GM23338 (cell line): ENCODE measurements at regions not wholly inside any gene's neighbourhood (a gene's known extent, or its start where the extent isn't known, plus 50 kb on each side); places are given as distances from the start of the nearest gene placed in this dataset.

Experiments used
- ATAC-seq: fragments of 200-7000 bp; cut with Tn5 transposase; 3 replicates; pipeline ENCODE4 v1.9.1; 2020
- DNase-seq: peaks from one replicate; pipeline ENCODE4 v3.0.0-alpha.2; 2015; ENCODE audit warnings: low spot score
- H2AFZ ChIP-seq: fragments of 200-600 bp; sonication (generic); 2 replicates; pipeline ENCODE4 v1.8.0; 2016; ENCODE audit warnings: antibody characterized with exemption, mild to moderate bottlenecking, moderate library complexity
- H3F3A ChIP-seq: fragments of 200-600 bp; sonication (generic); replicated peaks from 2 replicates; pipeline ENCODE4 v1.8.0; 2017; ENCODE audit warnings: antibody characterized with exemption, mixed run types, low read depth
- H3K27ac ChIP-seq: fragments of 200-600 bp; sonication (generic); 2 replicates; pipeline ENCODE4 v1.6.1; 2016; ENCODE audit warnings: low read depth
- H3K27me3 ChIP-seq: fragments of 200-600 bp; sonication (generic); 2 replicates; pipeline ENCODE4 v1.8.0; 2016; ENCODE audit warnings: mild to moderate bottlenecking, mixed run types, moderate library complexity; ENCODE audit not compliant: insufficient read depth
- H3K36me3 ChIP-seq: fragments of 200-600 bp; sonication (generic); 2 replicates; pipeline ENCODE4 v1.8.0; 2016; ENCODE audit warnings: mild to moderate bottlenecking; ENCODE audit not compliant: insufficient read depth
- H3K4me1 ChIP-seq: fragments of 200-600 bp; sonication (generic); 2 replicates; pipeline ENCODE4 v1.8.0; 2016; ENCODE audit warnings: mild to moderate bottlenecking, moderate library complexity; ENCODE audit not compliant: insufficient read depth
- H3K4me2 ChIP-seq: fragments of 200-600 bp; sonication (generic); 2 replicates; pipeline ENCODE4 v1.7.1; 2017; ENCODE audit warnings: mixed run types
- H3K4me3 ChIP-seq: fragments of 200-600 bp; sonication (generic); 2 replicates; pipeline ENCODE4 v1.6.1; 2016; ENCODE audit warnings: mixed run types
- H3K79me2 ChIP-seq: fragments of 200-600 bp; sonication (generic); replicated peaks from 2 replicates; pipeline ENCODE4 v1.8.0; 2017; ENCODE audit warnings: mild to moderate bottlenecking; ENCODE audit not compliant: insufficient read depth
- H3K9me2 ChIP-seq: fragments of 200-600 bp; sonication (generic); 2 replicates; pipeline ENCODE4 v1.8.0; 2017; ENCODE audit not compliant: insufficient read depth
- H4K20me1 ChIP-seq: fragments of 200-600 bp; sonication (generic); replicated peaks from 2 replicates; pipeline ENCODE4 v1.8.0; 2017; ENCODE audit warnings: mild to moderate bottlenecking; ENCODE audit not compliant: insufficient read depth
- H3K27ac Mint-ChIP-seq: 2 replicates; pipeline ENCODE4 v1.8.0; 2020; ENCODE audit warnings: inconsistent platforms, mild to moderate bottlenecking, moderate library complexity, mixed read lengths
- H3K27me3 Mint-ChIP-seq: 3 replicates; pipeline ENCODE4 v1.8.0; 2022; ENCODE audit warnings: low read depth, mild to moderate bottlenecking, moderate library complexity, mixed read lengths, inconsistent platforms; ENCODE audit not compliant: insufficient read depth, poor library complexity
- H3K36me3 Mint-ChIP-seq: 3 replicates; pipeline ENCODE4 v1.8.0; 2021; ENCODE audit warnings: low read depth, mild to moderate bottlenecking, inconsistent platforms, moderate library complexity, mixed read lengths
- H3K4me1 Mint-ChIP-seq: 3 replicates; pipeline ENCODE4 v1.8.0; 2020; ENCODE audit warnings: mild to moderate bottlenecking, inconsistent platforms, mixed read lengths
- H3K4me3 Mint-ChIP-seq: 3 replicates; pipeline ENCODE4 v1.8.0; 2021; ENCODE audit warnings: moderate library complexity, mild to moderate bottlenecking, inconsistent platforms, mixed read lengths
- H3K9me3 Mint-ChIP-seq: 3 replicates; pipeline ENCODE4 v1.8.0; 2020; ENCODE audit warnings: moderate library complexity, mild to moderate bottlenecking, inconsistent platforms, mixed read lengths
- CREB1 ChIP-seq: fragments of 250-450 bp; sonication (Bioruptor Pico); IDR thresholded peaks from 2 replicates; pipeline ENCODE4 v1.5.0; 2020; ENCODE audit warnings: low read depth, mild to moderate bottlenecking, moderate library complexity
- CTCF ChIP-seq, 2 experiments: fragments of 200-600 bp in 1 of 2; sonication (generic) in 1 of 2; conservative IDR thresholded peaks; 2 replicates each; pipeline versions ENCODE4 v1.5.1 to v1.6.1; 2016 to 2017; ENCODE audit warnings: antibody characterized with exemption in 2 of 2, low read depth in 2 of 2, mild to moderate bottlenecking in 2 of 2, moderate library complexity in 1 of 2
- EZH2 ChIP-seq: fragments of 200-600 bp; sonication (generic); IDR thresholded peaks from one replicate; pipeline ENCODE4 v1.8.0; 2017; ENCODE audit warnings: antibody characterized with exemption, mild to moderate bottlenecking, low read depth; ENCODE audit not compliant: unreplicated experiment
- JUNB ChIP-seq: IDR thresholded peaks from one replicate; pipeline ENCODE4 v1.6.1; 2016; ENCODE audit warnings: antibody characterized with exemption; ENCODE audit not compliant: unreplicated experiment
- NANOG ChIP-seq: IDR thresholded peaks from 2 replicates; pipeline ENCODE4 v1.6.1; 2016; ENCODE audit warnings: antibody characterized with exemption, borderline replicate concordance
- POLR2AphosphoS5 ChIP-seq: IDR thresholded peaks from 2 replicates; pipeline ENCODE4 v1.6.1; 2016; ENCODE audit warnings: antibody characterized with exemption, low read depth
- STAT1 ChIP-seq: IDR thresholded peaks from one replicate; pipeline ENCODE4 v1.6.1; 2016; ENCODE audit warnings: antibody characterized with exemption; ENCODE audit not compliant: unreplicated experiment
- ZNF114 ChIP-seq: fragments of 250-450 bp; sonication (Bioruptor Pico); IDR thresholded peaks from 2 replicates; pipeline ENCODE4 v1.5.0; 2020; ENCODE audit warnings: mild to moderate bottlenecking, moderate library complexity
- ZNF331 ChIP-seq: fragments of 250-450 bp; sonication (Bioruptor Pico); IDR thresholded peaks from 2 replicates; pipeline ENCODE4 v1.5.0; 2020; ENCODE audit warnings: low read depth, mild to moderate bottlenecking, moderate library complexity
- TF ChIP-seq, protein P1 (sequence below): IDR thresholded peaks from 2 replicates; pipeline ENCODE4 v1.6.1; 2016; ENCODE audit warnings: antibody characterized with exemption
- TF ChIP-seq, protein P2 (sequence below): fragments of 250-450 bp; sonication (Bioruptor Pico); IDR thresholded peaks from 2 replicates; pipeline ENCODE4 v1.5.0; 2020; ENCODE audit warnings: mild to moderate bottlenecking, moderate library complexity

GRCh38 chr9:20074291-20074690 is 285.5 kb upstream of the SLC24A2 start:
- H3K79me2 ChIP-seq = no peaks in the 10 kb centered on the region
- no peak overlapping the region for H2AFZ ChIP-seq
- no peaks in the 10 kb centered on the region for H3F3A ChIP-seq
- H3K4me2 ChIP-seq = no peak overlapping the region
- DNase-seq (no peak), ATAC-seq (no peak)
- TF ChIP-seq STAT1 = no peak
- no peak for TF ChIP-seq ZNF114 (CRISPR knock-in tag)
- no peak for TF ChIP-seq POLR2AphosphoS5
- TF ChIP-seq CTCF (conservative IDR thresholded peaks at IDR 0.05; ENCODE audit: low read depth in 2 of 2) = no peak
- no peak for TF ChIP-seq EZH2
- no peak for TF ChIP-seq ZNF331 (CRISPR knock-in tag)
- TF ChIP-seq, protein P1, sequence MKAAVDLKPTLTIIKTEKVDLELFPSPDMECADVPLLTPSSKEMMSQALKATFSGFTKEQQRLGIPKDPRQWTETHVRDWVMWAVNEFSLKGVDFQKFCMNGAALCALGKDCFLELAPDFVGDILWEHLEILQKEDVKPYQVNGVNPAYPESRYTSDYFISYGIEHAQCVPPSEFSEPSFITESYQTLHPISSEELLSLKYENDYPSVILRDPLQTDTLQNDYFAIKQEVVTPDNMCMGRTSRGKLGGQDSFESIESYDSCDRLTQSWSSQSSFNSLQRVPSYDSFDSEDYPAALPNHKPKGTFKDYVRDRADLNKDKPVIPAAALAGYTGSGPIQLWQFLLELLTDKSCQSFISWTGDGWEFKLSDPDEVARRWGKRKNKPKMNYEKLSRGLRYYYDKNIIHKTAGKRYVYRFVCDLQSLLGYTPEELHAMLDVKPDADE = no peak
- no peak overlapping the region for H3K27ac ChIP-seq
- no peaks in the 10 kb centered on the region for H4K20me1 ChIP-seq
- H3K36me3 Mint-ChIP-seq = no peaks in the 10 kb centered on the region
- no peak overlapping the region for H3K27ac Mint-ChIP-seq
- H3K4me1 Mint-ChIP-seq = peaks cover 2% of the 10 kb centered on the region; the same call in 1 of the 3 replicates
- H3K4me3 Mint-ChIP-seq = no peak overlapping the region
- H3K27me3 Mint-ChIP-seq = peaks cover 2% of the 10 kb centered on the region
- no peaks in the 10 kb centered on the region for H3K4me1 ChIP-seq
- no peaks in the 10 kb centered on the region for H3K27me3 ChIP-seq
- H3K9me3 Mint-ChIP-seq = no peaks in the 10 kb centered on the region
- no peaks in the 10 kb centered on the region for H3K36me3 ChIP-seq
- no peak overlapping the region for H3K4me3 ChIP-seq
- H3K9me2 ChIP-seq = no peaks in the 10 kb centered on the region

DNA sequence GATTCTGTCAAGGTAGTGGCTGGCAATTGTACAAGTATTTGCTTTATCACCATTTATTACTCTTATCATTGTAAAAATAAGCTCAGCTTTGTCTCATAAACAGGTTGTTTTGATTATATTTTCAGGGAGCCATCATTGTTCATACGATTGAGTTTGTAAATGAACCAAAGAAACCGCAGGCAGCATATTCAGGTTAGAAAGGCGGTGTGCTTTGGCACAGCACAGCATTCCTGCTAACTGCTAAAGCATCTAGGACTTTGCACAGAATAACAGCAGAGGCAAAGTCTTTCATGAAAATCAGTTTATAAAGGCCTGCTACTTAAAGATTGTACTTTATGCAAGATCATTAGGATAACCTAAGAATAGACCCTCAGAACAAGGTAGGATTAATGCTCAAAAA is 281.5 kb upstream of the SLC24A2 start:
- Mint-ChIP-seq H3K4me3 (no peak overlapping the region), H3K4me1 (peaks cover 6% of the 10 kb centered on the region; the same call in 2 of the 3 replicates), H3K27me3 (no peaks in the 10 kb centered on the region), H3K27ac (no peak overlapping the region), H3K9me3 (no peaks in the 10 kb centered on the region), H3K36me3 (no peaks in the 10 kb centered on the region)
- no peak overlapping the region for H3K27ac ChIP-seq
- H3K4me1 ChIP-seq = no peaks in the 10 kb centered on the region; the same call in 1 of the 2 replicates
- no peak overlapping the region for H3K4me2 ChIP-seq
- TF ChIP-seq ZNF114 (CRISPR knock-in tag) = no peak
- TF ChIP-seq, protein P2, sequence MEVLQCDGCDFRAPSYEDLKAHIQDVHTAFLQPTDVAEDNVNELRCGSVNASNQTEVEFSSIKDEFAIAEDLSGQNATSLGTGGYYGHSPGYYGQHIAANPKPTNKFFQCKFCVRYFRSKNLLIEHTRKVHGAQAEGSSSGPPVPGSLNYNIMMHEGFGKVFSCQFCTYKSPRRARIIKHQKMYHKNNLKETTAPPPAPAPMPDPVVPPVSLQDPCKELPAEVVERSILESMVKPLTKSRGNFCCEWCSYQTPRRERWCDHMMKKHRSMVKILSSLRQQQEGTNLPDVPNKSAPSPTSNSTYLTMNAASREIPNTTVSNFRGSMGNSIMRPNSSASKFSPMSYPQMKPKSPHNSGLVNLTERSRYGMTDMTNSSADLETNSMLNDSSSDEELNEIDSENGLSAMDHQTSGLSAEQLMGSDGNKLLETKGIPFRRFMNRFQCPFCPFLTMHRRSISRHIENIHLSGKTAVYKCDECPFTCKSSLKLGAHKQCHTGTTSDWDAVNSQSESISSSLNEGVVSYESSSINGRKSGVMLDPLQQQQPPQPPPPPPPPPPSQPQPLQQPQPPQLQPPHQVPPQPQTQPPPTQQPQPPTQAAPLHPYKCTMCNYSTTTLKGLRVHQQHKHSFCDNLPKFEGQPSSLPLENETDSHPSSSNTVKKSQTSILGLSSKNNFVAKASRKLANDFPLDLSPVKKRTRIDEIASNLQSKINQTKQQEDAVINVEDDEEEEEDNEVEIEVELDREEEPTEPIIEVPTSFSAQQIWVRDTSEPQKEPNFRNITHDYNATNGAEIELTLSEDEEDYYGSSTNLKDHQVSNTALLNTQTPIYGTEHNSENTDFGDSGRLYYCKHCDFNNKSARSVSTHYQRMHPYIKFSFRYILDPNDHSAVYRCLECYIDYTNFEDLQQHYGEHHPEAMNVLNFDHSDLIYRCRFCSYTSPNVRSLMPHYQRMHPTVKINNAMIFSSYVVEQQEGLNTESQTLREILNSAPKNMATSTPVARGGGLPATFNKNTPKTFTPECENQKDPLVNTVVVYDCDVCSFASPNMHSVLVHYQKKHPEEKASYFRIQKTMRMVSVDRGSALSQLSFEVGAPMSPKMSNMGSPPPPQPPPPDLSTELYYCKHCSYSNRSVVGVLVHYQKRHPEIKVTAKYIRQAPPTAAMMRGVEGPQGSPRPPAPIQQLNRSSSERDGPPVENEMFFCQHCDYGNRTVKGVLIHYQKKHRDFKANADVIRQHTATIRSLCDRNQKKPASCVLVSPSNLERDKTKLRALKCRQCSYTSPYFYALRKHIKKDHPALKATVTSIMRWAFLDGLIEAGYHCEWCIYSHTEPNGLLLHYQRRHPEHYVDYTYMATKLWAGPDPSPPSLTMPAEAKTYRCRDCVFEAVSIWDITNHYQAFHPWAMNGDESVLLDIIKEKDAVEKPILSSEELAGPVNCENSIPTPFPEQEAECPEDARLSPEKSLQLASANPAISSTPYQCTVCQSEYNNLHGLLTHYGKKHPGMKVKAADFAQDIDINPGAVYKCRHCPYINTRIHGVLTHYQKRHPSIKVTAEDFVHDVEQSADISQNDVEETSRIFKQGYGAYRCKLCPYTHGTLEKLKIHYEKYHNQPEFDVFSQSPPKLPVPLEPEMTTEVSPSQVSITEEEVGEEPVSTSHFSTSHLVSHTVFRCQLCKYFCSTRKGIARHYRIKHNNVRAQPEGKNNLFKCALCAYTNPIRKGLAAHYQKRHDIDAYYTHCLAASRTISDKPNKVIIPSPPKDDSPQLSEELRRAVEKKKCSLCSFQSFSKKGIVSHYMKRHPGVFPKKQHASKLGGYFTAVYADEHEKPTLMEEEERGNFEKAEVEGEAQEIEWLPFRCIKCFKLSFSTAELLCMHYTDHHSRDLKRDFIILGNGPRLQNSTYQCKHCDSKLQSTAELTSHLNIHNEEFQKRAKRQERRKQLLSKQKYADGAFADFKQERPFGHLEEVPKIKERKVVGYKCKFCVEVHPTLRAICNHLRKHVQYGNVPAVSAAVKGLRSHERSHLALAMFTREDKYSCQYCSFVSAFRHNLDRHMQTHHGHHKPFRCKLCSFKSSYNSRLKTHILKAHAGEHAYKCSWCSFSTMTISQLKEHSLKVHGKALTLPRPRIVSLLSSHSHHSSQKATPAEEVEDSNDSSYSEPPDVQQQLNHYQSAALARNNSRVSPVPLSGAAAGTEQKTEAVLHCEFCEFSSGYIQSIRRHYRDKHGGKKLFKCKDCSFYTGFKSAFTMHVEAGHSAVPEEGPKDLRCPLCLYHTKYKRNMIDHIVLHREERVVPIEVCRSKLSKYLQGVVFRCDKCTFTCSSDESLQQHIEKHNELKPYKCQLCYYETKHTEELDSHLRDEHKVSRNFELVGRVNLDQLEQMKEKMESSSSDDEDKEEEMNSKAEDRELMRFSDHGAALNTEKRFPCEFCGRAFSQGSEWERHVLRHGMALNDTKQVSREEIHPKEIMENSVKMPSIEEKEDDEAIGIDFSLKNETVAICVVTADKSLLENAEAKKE (CRISPR knock-in tag) = no peak
- no peak for TF ChIP-seq ZNF331 (CRISPR knock-in tag)
- TF ChIP-seq JUNB = no peak
- TF ChIP-seq NANOG = no peak
- TF ChIP-seq CREB1 = no peak
- TF ChIP-seq STAT1 = no peak
- no peak for TF ChIP-seq POLR2AphosphoS5
- ATAC-seq (no peak), DNase-seq (no peak)
- no peaks in the 10 kb centered on the region for H3K36me3 ChIP-seq
- H3K4me3 ChIP-seq = no peak overlapping the region
- H3F3A ChIP-seq = no peaks in the 10 kb centered on the region
- no peaks in the 10 kb centered on the region for H3K79me2 ChIP-seq
- no peaks in the 10 kb centered on the region for H3K27me3 ChIP-seq
- H2AFZ ChIP-seq = no peak overlapping the region
- H4K20me1 ChIP-seq = no peaks in the 10 kb centered on the region
- 0 out of 2 replicates have a peak, but pooled peaks cover 2% of the 10 kb centered on the region for H3K9me2 ChIP-seq
